ENCODE measurements at regions not wholly inside any gene's neighbourhood (a gene's known extent, or its start where the extent isn't known, plus 50 kb on each side); places are given as distances from the start of the nearest gene placed in this dataset.

DNA sequence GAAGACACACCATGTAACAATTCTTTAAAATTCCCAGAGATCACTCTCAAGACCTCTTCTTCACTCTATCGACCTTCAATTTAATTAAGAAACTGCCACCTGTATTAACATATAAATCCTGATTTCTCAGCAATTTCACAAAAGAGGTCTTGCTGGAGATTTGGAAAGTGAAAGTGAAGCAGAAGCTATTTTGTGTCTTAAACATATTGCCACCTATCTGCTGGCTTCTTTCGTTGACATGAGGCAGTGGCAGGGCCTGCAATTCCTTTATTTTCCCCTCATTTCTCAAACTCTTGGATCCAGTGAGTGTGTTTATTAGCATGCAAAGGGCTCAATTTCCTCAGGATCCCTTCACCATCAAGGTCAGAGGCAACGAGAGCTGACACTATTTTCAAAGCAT is 780.2 kb upstream of the SLITRK1 start:
- Histone ChIP-seq H3K9me2 (replicated peaks; ENCODE audit: control insufficient read depth, low read length) (no peaks in the 10 kb centered on the region), H3K27me3 (ENCODE audit: control insufficient read depth, low read length) (no peaks in the 10 kb centered on the region), H3K79me2 (ENCODE audit: control insufficient read depth, low read length) (no peaks in the 10 kb centered on the region), H3K4me2 (ENCODE audit: low read length) (no peak overlapping the region), H3K4me3 (ENCODE audit: low read length) (no peak overlapping the region), H3K9me3 (ENCODE audit: control insufficient read depth, insufficient read depth, low read length) (no peaks in the 10 kb centered on the region), H3K4me1 (ENCODE audit: control insufficient read depth, low read length) (no peaks in the 10 kb centered on the region), H3F3A (ENCODE audit: control insufficient read depth, insufficient read depth) (no peaks in the 10 kb centered on the region), H3K36me3 (ENCODE audit: control insufficient read depth, low read length) (no peaks in the 10 kb centered on the region), H3K27ac (ENCODE audit: low read depth, low read length) (no peak overlapping the region), H4K20me1 (ENCODE audit: control insufficient read depth, insufficient read depth, low read depth, low read length) (no peaks in the 10 kb centered on the region)
- TF ChIP-seq, protein P1, sequence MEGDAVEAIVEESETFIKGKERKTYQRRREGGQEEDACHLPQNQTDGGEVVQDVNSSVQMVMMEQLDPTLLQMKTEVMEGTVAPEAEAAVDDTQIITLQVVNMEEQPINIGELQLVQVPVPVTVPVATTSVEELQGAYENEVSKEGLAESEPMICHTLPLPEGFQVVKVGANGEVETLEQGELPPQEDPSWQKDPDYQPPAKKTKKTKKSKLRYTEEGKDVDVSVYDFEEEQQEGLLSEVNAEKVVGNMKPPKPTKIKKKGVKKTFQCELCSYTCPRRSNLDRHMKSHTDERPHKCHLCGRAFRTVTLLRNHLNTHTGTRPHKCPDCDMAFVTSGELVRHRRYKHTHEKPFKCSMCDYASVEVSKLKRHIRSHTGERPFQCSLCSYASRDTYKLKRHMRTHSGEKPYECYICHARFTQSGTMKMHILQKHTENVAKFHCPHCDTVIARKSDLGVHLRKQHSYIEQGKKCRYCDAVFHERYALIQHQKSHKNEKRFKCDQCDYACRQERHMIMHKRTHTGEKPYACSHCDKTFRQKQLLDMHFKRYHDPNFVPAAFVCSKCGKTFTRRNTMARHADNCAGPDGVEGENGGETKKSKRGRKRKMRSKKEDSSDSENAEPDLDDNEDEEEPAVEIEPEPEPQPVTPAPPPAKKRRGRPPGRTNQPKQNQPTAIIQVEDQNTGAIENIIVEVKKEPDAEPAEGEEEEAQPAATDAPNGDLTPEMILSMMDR (IDR thresholded peaks at IDR 0.05; ENCODE audit: low read depth, low read length, poor library complexity, severe bottlenecking) = no peak
- no peak for TF ChIP-seq EZH2phosphoT487 (IDR thresholded peaks at IDR 0.05; ENCODE audit: borderline replicate concordance, low read length)

DNA sequence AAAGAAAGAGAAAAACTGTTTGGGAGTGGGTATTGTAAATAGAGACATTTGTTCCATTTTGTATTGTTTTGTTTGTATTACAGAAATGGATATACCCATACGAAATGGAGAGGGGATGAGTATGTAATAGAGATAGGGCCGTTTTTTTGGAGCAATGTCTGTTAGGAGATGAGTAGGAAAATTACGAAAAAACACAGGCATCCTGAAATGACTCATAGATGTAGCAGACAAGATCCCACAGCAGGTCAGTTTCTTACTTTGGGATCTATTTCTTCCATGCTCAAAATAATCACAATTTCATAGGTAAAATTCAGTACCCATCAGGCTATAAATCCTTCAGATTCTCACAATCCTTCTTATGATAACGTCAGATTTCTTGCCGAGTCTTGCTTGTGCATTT is 779.4 kb upstream of the SLITRK1 start:
- Histone ChIP-seq H3K4me1 (ENCODE audit: control insufficient read depth, low read length) (no peaks in the 10 kb centered on the region), H3K27ac (ENCODE audit: low read depth, low read length) (no peak overlapping the region)

DNA sequence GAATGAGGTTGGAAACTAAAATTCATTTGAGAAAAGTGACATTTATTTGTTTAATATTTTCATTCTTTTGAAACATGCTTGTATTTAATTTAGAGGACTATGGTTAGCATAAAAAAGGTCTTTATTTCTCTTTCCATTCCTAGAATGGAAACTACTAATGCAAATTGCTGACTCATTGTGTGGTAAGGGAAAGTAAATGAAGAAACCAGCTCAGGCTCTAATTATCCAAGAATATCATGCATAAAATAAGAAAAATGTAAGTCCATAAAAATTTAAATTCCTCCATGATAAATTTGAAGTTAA is 777.0 kb upstream of the SLITRK1 start:
- Histone ChIP-seq H3K4me1 (ENCODE audit: control insufficient read depth, low read length) (no peaks in the 10 kb centered on the region), H3K4me3 (ENCODE audit: low read length) (no peak overlapping the region)
- no peak for TF ChIP-seq EZH2phosphoT487 (IDR thresholded peaks at IDR 0.05; ENCODE audit: borderline replicate concordance, low read length)
- TF ChIP-seq, protein P1 (IDR thresholded peaks at IDR 0.05; ENCODE audit: low read depth, low read length, poor library complexity, severe bottlenecking) = no peak

More for the DNA sequence above, 779.4 kb upstream of the SLITRK1 start:
- no peaks in the 10 kb centered on the region for H3K36me3 ChIP-seq (ENCODE audit: control insufficient read depth, low read length)
- no peaks in the 10 kb centered on the region for H3F3A ChIP-seq (ENCODE audit: control insufficient read depth, insufficient read depth)
- TF ChIP-seq, protein P1 (IDR thresholded peaks at IDR 0.05; ENCODE audit: low read depth, low read length, poor library complexity, severe bottlenecking) = no peak
- no peak for TF ChIP-seq EZH2phosphoT487 (IDR thresholded peaks at IDR 0.05; ENCODE audit: borderline replicate concordance, low read length)
- H4K20me1 ChIP-seq (ENCODE audit: control insufficient read depth, insufficient read depth, low read depth, low read length) = no peaks in the 10 kb centered on the region
- no peak overlapping the region for H3K4me3 ChIP-seq (ENCODE audit: low read length)
- H3K27me3 ChIP-seq (ENCODE audit: control insufficient read depth, low read length) = no peaks in the 10 kb centered on the region
- H3K4me2 ChIP-seq (ENCODE audit: low read length) = no peak overlapping the region
- H3K79me2 ChIP-seq (ENCODE audit: control insufficient read depth, low read length) = no peaks in the 10 kb centered on the region
- H3K9me2 ChIP-seq (replicated peaks; ENCODE audit: control insufficient read depth, low read length) = no peaks in the 10 kb centered on the region
- no peaks in the 10 kb centered on the region for H3K9me3 ChIP-seq (ENCODE audit: control insufficient read depth, insufficient read depth, low read length)

More for the DNA sequence above, 777.0 kb upstream of the SLITRK1 start:
- H3F3A ChIP-seq (ENCODE audit: control insufficient read depth, insufficient read depth) = no peaks in the 10 kb centered on the region
- H3K27ac ChIP-seq (ENCODE audit: low read depth, low read length) = no peak overlapping the region
- H3K36me3 ChIP-seq (ENCODE audit: control insufficient read depth, low read length) = no peaks in the 10 kb centered on the region
- no peaks in the 10 kb centered on the region for H3K9me3 ChIP-seq (ENCODE audit: control insufficient read depth, insufficient read depth, low read length)
- no peaks in the 10 kb centered on the region for H4K20me1 ChIP-seq (ENCODE audit: control insufficient read depth, insufficient read depth, low read depth, low read length)
- H3K9me2 ChIP-seq (replicated peaks; ENCODE audit: control insufficient read depth, low read length) = no peaks in the 10 kb centered on the region
- H3K4me2 ChIP-seq (ENCODE audit: low read length) = no peak overlapping the region
- no peaks in the 10 kb centered on the region for H3K27me3 ChIP-seq (ENCODE audit: control insufficient read depth, low read length)
- H3K79me2 ChIP-seq (ENCODE audit: control insufficient read depth, low read length) = no peaks in the 10 kb centered on the region

Measured in DOHH2 (cell line).